BJ (cell line): ENCODE measurements at regions not wholly inside any gene's neighbourhood (a gene's known extent, or its start where the extent isn't known, plus 50 kb on each side); places are given as distances from the start of the nearest gene placed in this dataset.

Source experiments
- CTCF ChIA-PET: fragments of 350-600 bp; formaldehyde crosslinking; extraction: SDS; loops from one replicate; lab custom pipeline; 2021; ENCODE audit warnings: antibody characterized with exemption, inconsistent platforms; lab: Yijun Ruan, JAX
- POLR2A ChIA-PET: fragments of 300-600 bp; sonication (Branson Sonifier 250); formaldehyde crosslinking; extraction: SDS; loops from one replicate; lab custom pipeline; 2021; ENCODE audit warnings: antibody characterized with exemption; lab: Charles Lee
- DNase-seq: peaks from one replicate; pipeline ENCODE4 v3.0.0-alpha.2; 2011; ENCODE audit warnings: low read depth
- H3K27me3 ChIP-seq: 2 replicates; pipeline ENCODE4 v1.6.0; 2011; ENCODE audit warnings: low read length; ENCODE audit not compliant: control insufficient read depth, insufficient read depth
- H3K36me3 ChIP-seq: 2 replicates; pipeline ENCODE4 v1.5.1; 2011; ENCODE audit warnings: low read length; ENCODE audit not compliant: control insufficient read depth, insufficient read depth
- H3K4me3 ChIP-seq: 2 replicates; pipeline ENCODE4 v1.5.1; 2011; ENCODE audit warnings: low read depth, mild to moderate bottlenecking, control low read depth, low read length
- CTCF ChIP-seq: IDR thresholded peaks from 2 replicates; pipeline ENCODE4 v1.5.1; 2011; ENCODE audit warnings: low read depth, mild to moderate bottlenecking, control low read depth, inconsistent platforms, low read length, moderate library complexity; ENCODE audit not compliant: insufficient read depth

DNA sequence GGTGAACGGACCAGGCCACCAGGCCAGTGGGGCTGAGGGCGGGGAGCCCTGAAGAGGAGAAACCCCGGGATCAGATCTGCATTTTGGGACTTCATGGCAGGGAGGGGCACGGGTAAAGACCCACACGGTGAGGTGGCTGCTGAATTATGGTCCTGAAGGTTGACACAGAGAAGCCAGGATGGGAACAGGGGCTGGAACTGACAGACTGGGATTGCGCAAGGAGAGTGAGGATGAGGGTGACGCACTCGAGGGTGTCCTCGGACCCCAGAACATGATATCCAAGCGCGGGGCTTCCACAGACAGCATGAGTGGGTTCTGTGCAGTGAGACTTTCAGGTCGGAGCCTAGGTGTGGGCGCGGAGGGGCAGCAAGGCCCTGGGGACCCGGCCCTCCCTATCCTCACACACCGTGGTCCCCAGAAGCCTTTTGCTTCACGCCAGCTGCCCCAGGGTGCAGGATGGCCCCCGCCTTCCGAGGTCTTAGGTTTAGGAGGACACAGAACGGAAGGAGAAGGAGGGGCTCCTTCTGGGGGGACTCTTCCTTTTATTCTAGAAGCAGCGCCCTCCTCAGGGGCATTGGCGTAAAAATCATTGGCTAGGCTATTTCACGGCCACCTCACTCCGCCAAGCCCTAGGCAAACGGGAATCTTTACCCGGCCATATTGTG lies 416.8 kb upstream of the HS6ST1 start:
- TF ChIP-seq CTCF = no peak
- Histone ChIP-seq H3K4me3 (no peak overlapping the region), H3K36me3 (no peaks in the 10 kb centered on the region), H3K27me3 (peaks cover 9% of the 10 kb centered on the region)
- DNase-seq = no peak
- CTCF ChIA-PET = interaction anchor here (1.3 to 2.0 kb wide), 4 partner anchors 11 to 412 kb away, joined by 6 to 22 read pairs (median 18); no protein-coding TSS in a partner anchor
- POLR2A ChIA-PET = no interaction called here

- CTCF ChIA-PET = interaction anchor here (0.6 to 2.0 kb wide), 20 partner anchors 10 to 1596 kb away, joined by 3 to 23 read pairs (median 4); no protein-coding TSS in a partner anchor
- H3K27me3 ChIP-seq = peaks cover 5% of the 10 kb centered on the region; the same call in 1 of the 2 replicates
- POLR2A ChIA-PET = no interaction called here
- H3K36me3 ChIP-seq = no peaks in the 10 kb centered on the region
- no peak for DNase-seq
- no peak overlapping the region for H3K4me3 ChIP-seq
- TF ChIP-seq CTCF = no peak
Observed at GRCh38 chr2:128736046-128736688, 417.5 kb upstream of the HS6ST1 start.

- ChIA-PET POLR2A (no interaction called here), CTCF (interaction anchor here (0.6 to 2.0 kb wide), 22 partner anchors 9 to 1596 kb away, joined by 3 to 23 read pairs (median 4); no protein-coding TSS in a partner anchor)
- TF ChIP-seq CTCF = peak; percentile 100
- H3K4me3 ChIP-seq = peak overlapping the region; percentile 22; the same call in 1 of the 2 replicates
- H3K27me3 ChIP-seq = peaks cover 5% of the 10 kb centered on the region; the same call in 1 of the 2 replicates
- H3K36me3 ChIP-seq = no peaks in the 10 kb centered on the region
- DNase-seq = no peak
Observed at GRCh38 chr2:128736689-128737545, 418.2 kb upstream of the HS6ST1 start.

- POLR2A ChIA-PET = no interaction called here
- no peak for DNase-seq
- CTCF ChIA-PET = interaction anchor here (0.6 to 2.1 kb wide), 3 partner anchors 11 to 1205 kb away, joined by 3 to 7 read pairs (median 4); no protein-coding TSS in a partner anchor
- no peaks in the 10 kb centered on the region for H3K36me3 ChIP-seq
- TF ChIP-seq CTCF = no peak
- 0 out of 2 replicates have a peak, but pooled peaks cover 3% of the 10 kb centered on the region for H3K27me3 ChIP-seq
- H3K4me3 ChIP-seq = no peak overlapping the region
Observed at GRCh38 chr2:128737546-128737826, 418.8 kb upstream of the HS6ST1 start.
